ENCODE measurements at regions not wholly inside any gene's neighbourhood (a gene's known extent, or its start where the extent isn't known, plus 50 kb on each side); places are given as distances from the start of the nearest gene placed in this dataset.
"Not testable (repeated sequence)": the region's sequence is repeated elsewhere in the genome, so short reads cannot be mapped to it uniquely, and the experiment has no call there.

DNA sequence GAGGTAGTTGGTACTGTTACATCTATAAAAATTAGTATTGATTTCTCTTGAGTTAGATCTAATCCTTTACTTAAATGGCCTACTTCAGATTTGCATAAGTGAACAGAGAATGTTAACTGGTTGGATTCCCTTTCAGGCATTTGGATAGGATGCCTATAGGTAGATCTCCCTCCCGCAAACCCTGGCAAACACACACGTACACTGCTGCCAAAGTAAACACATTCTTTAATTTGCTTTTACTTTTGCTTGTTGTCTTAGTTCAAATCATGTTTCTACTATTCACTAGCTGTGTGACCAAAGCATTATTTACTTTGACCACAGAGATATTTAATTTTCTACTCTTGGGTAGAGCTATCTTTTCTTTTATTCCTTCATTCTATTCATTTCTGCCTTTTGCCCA is 936.1 kb upstream of the FBXO33 start:
- peak; percentile 65; the same call in 1 of the 2 replicates for TF ChIP-seq JUND (IDR thresholded peaks at IDR 0.05; ENCODE audit: low read depth)

DNA sequence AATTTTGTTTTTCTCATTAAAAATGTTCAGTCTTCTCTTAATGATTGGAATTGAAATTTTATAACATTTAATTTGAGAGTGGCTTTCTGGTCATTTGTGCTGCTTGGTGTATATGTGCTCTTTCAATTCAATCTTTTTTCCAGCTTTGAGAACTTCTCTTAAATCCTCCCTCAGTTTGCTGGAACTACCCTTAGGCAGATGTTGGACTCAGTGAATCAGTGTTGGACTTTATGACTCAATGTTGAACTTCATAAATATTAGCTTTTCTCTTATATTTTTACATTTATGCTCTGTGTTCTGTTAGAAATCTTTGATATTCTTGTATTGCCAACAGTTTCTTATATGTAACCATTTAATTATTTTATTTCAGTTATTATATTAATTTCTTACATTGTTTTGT is 935.5 kb upstream of the FBXO33 start:
- in situ Hi-C loops (cut with HindIII; ENCODE audit: low pct_unique_long_range_greater_than_20kb, low sequenced_read_pairs), result no loop called here
- no peak for DNase-seq (ENCODE audit: low read depth in 1 of 2, low spot score in 1 of 2)
- TF ChIP-seq JUND (IDR thresholded peaks at IDR 0.05; ENCODE audit: low read depth), result no peak

More for the DNA sequence above, 936.1 kb upstream of the FBXO33 start:
- peak; percentile 35 to 92 for DNase-seq (ENCODE audit: low read depth in 1 of 2, low spot score in 1 of 2)
- in situ Hi-C loops (cut with HindIII; ENCODE audit: low pct_unique_long_range_greater_than_20kb, low sequenced_read_pairs), result no loop called here

DNA sequence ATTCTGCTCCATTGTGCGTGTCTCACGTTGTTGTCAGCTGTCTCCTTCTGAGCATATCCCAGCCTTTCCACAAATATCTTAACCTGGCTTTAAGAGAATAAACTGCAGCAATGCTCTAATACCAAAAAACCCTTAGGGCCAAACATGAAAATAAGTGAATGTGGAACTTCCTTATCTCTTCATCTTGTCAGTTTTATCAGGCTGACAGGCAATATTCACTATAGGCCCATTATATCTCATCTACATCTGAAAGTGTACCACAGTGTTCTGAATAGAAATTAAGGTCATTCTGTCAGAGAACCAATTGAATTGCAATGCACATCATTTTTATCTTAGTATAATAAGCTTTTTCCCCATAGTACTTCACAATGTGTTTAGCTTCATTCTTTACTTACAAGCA is 933.1 kb upstream of the FBXO33 start:
- TF ChIP-seq JUND (IDR thresholded peaks at IDR 0.05; ENCODE audit: low read depth), result no peak
- in situ Hi-C loops (cut with HindIII; ENCODE audit: low pct_unique_long_range_greater_than_20kb, low sequenced_read_pairs), result no loop called here

DNA sequence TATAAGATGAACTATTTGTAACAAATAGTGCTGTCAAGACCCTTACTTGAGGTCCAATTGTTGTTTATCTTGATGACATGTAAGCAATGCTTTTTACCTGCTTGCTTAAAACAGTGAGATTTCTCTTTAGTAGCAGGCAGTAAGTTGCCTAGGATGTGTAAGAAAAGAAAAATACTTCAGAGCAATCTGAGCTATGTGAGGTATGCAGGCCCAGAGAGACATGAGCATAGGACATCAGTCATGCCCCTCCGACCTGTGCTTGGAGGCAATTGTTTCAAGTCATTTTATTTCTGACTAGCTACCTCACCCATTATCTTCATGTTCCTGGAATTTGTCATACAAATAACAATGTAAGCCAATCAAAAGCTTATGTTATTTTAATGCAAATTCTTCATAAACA is 930.6 kb upstream of the FBXO33 start:
- no peak for DNase-seq (ENCODE audit: low read depth in 1 of 2, low spot score in 1 of 2)
- TF ChIP-seq JUND (IDR thresholded peaks at IDR 0.05; ENCODE audit: low read depth), result no peak
- in situ Hi-C loops (cut with HindIII; ENCODE audit: low pct_unique_long_range_greater_than_20kb, low sequenced_read_pairs), result no loop called here

More for the DNA sequence above, 933.1 kb upstream of the FBXO33 start:
- DNase-seq (ENCODE audit: low read depth in 1 of 2, low spot score in 1 of 2), result peak in 1 of 2 experiments; percentile 12

DNA sequence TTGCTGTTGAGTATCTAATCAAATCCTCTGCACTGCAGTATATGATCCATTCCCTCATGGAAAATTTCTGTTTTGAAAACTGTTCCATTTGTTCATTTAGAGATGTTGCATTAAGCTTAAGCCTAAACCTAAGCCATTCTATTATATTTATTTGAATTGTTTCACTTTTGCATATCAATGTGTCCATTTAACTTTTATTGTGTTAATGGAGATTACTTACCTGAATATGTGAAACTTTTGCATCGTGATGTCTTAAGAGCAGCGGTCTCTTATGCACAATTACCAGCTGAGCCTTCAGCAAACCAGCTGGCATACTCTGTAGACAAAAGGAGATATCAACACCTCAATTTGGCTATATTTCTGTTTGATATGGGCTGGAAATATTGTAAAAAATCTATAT is 922.5 kb upstream of the FBXO33 start:
- no peak for TF ChIP-seq JUND (IDR thresholded peaks at IDR 0.05; ENCODE audit: low read depth)
- in situ Hi-C loops (cut with HindIII; ENCODE audit: low pct_unique_long_range_greater_than_20kb, low sequenced_read_pairs), result no loop called here
- DNase-seq (ENCODE audit: low read depth in 1 of 2, low spot score in 1 of 2), result no peak

DNA sequence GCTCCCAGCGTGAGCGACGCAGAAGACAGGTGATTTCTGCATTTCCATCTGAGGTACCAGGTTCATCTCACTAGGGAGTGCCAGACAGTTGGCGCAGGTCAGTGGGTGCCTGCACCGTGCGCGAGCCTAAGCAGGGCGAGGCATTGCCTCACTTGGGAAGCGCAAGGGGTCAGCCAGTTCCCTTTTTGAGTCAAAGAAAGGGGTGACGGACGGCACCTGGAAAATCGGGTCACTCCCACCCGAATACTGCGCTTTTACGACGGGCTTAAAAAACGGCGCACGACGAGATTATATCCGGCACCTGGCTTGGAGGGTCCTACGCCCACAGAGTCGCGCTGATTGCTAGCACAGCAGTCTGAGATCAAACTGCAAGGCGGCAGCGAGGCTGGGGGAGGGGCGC is 915.9 kb upstream of the FBXO33 start:
- in situ Hi-C loops (cut with HindIII; ENCODE audit: low pct_unique_long_range_greater_than_20kb, low sequenced_read_pairs), result not testable (repeated sequence)

DNA sequence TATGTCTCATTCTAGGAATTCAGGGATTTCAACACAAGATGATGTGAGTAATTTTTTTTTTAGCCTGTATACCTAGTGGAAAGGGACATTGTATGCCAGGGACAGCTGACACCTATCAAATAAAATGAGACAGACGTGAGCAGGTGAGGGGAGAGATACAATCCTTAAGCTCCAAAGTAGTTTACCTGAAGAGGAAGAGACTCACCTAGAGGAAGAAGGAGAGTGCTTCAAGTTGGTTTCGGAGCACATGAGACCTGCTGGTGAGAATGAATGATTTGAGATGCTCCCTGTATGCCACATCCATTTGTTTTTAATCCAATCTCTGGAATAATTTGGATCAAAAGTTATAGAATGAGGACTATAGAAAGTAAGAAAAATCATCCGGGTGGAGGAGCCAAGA is 915.4 kb upstream of the FBXO33 start:
- in situ Hi-C loops (cut with HindIII; ENCODE audit: low pct_unique_long_range_greater_than_20kb, low sequenced_read_pairs), result no loop called here
- TF ChIP-seq JUND (IDR thresholded peaks at IDR 0.05; ENCODE audit: low read depth), result no peak
- DNase-seq (ENCODE audit: low read depth in 1 of 2, low spot score in 1 of 2), result peak; percentile 37 to 68

More for the DNA sequence above, 915.9 kb upstream of the FBXO33 start:
- DNase-seq (ENCODE audit: low read depth in 1 of 2, low spot score in 1 of 2), result peak in 1 of 2 experiments; percentile 60

DNA sequence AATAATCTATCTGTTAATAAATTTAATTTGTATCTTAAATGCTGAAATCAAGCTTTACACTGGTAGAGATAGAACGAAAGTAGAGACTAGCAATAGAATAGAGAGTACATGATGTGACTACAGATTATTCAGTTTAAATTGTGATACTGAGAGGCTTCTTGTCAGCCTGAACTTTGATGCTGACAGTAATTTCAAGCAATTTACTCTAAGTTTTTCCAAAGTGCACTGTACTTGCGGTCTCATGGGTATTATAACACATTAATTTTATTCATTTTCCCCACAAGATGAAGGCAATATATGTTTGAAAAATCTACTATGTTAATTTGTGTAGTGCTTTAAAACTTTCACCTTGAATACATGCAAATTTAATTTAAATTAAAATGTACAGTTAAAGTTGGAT is 914.0 kb upstream of the FBXO33 start:
- no peak for TF ChIP-seq JUND (IDR thresholded peaks at IDR 0.05; ENCODE audit: low read depth)
- in situ Hi-C loops (cut with HindIII; ENCODE audit: low pct_unique_long_range_greater_than_20kb, low sequenced_read_pairs), result no loop called here

DNA sequence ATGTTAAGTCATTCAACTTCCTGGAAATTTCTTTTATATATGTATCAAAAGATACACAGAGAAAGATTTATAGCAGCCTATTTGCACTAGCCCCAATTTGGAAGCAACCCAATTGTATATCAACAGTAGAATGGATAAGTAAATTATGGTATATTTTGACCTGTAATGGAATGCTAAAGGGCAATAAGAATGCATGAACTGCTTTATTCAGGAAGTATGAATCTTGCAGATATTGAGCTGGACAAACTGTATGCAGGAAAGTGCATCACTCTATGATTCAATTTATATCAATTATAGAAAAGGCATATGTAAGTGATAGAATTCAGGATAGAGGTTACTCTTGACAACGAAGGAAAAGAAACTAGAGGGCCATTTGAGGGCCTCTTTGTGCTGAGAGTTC is 913.1 kb upstream of the FBXO33 start:
- TF ChIP-seq JUND (IDR thresholded peaks at IDR 0.05; ENCODE audit: low read depth), result no peak
- in situ Hi-C loops (cut with HindIII; ENCODE audit: low pct_unique_long_range_greater_than_20kb, low sequenced_read_pairs), result no loop called here
- DNase-seq (ENCODE audit: low read depth in 1 of 2, low spot score in 1 of 2), result no peak

More for the DNA sequence above, 914.0 kb upstream of the FBXO33 start:
- no peak for DNase-seq (ENCODE audit: low read depth in 1 of 2, low spot score in 1 of 2)

DNA sequence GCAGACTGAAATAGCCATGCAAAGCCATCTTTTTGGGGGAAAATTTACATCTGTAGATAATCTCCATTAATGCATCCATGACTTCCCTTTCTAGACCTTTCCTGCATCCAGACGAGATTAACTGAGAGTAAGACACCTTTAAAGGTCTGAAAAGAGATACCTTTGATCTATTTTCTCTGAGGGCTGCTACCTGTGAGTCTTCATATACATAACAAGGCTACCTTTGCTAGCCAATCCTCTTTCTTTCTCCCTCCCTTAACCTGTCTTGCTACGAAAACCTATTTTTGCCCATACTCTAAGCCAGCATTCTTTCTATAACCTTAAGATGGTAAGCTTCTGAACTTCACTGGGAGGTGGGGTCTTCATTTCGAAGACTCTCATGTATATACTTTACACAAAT is 908.5 kb upstream of the FBXO33 start:
- TF ChIP-seq JUND (IDR thresholded peaks at IDR 0.05; ENCODE audit: low read depth), result no peak
- in situ Hi-C loops (cut with HindIII; ENCODE audit: low pct_unique_long_range_greater_than_20kb, low sequenced_read_pairs), result no loop called here
- no peak for DNase-seq (ENCODE audit: low read depth in 1 of 2, low spot score in 1 of 2)

DNA sequence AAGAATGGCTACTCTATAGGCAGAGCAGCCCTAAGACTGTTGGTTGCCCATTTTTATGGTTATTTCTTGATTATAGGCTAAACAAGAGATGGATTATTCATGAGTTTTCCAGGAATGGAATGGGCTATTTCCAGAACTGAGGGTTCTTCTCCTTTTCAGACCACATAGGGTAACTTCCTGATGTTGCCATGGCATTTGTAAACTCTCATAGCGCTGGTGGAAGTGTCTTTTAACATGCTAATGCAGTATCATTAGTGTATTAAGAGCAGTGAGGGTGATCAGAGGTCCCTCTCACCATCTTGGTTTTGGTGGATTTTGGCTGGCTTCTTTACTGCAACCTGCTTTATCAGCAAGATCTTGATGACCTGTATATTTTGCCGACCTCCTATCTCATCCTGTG is 904.6 kb upstream of the FBXO33 start:
- no peak for DNase-seq (ENCODE audit: low read depth in 1 of 2, low spot score in 1 of 2)
- no peak for TF ChIP-seq JUND (IDR thresholded peaks at IDR 0.05; ENCODE audit: low read depth)
- in situ Hi-C loops (cut with HindIII; ENCODE audit: low pct_unique_long_range_greater_than_20kb, low sequenced_read_pairs), result no loop called here

DNA sequence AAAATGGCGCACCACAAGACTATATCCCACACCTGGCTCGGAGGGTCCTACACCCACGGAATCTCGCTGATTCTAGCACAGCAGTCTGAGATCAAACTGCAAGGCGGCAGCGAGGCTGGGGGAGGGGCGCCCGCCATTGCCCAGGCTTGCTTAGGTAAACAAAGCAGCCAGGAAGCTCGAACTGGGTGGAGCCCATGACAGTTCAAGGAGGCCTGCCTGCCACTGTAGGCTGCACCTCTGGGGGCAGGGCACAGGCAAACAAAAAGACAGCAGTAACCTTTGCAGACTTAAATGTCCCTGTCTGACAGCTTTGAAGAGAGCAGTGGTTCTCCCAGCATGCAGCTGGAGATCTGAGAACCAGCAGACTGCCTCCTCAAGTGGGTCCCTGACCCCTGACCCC is 894.3 kb upstream of the FBXO33 start:
- in situ Hi-C loops (cut with HindIII; ENCODE audit: low pct_unique_long_range_greater_than_20kb, low sequenced_read_pairs), result not testable (repeated sequence)
- peak in 1 of 2 experiments; percentile 75 for DNase-seq (ENCODE audit: low read depth in 1 of 2, low spot score in 1 of 2)

DNA sequence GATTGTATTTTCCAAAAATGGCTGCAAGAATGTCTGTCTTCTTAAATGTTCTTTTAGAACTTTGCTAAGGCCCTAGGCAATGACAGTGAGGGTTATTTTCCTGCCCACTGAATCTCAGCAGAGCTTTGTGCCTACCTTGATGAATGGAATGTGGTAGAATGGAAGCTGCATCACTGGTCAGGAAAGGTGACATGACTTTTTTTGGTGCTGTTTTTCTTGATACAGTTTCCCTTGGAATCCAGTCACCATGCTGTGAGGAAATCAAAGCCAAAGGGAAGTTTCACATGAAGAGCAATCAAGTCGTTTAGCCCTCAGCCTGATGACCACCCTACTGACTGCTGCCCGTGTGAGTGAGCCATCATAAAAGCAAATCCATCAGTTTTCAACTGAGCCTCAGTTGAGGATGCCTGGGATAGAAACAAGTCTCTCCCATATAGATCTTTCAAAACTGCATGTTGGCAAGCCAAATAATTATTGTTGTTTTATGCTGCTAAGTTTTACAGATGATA is 886.0 kb upstream of the FBXO33 start:
- TF ChIP-seq JUND (IDR thresholded peaks at IDR 0.05; ENCODE audit: low read depth), result no peak
- DNase-seq (ENCODE audit: low read depth in 1 of 2, low spot score in 1 of 2), result no peak

DNA sequence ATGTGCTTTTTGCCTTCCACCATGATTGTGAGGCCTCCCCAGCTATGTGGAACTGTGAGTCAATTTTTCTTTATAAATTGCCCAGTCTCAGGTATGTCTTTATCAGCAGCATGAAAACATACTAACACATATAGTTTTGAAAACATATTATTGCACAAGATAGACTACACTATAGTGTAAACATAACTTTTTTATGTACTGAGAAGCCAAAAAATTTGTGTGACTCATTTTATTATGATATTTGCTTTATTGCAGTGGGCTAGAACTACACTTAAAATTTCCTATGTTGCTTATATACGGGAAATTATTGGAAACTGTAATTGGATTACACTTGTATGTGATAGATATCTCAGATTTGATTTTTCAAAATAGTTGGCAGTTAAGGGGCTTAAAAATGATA is 885.5 kb upstream of the FBXO33 start:
- in situ Hi-C loops (cut with HindIII; ENCODE audit: low pct_unique_long_range_greater_than_20kb, low sequenced_read_pairs), result no loop called here
- no peak for TF ChIP-seq JUND (IDR thresholded peaks at IDR 0.05; ENCODE audit: low read depth)
- DNase-seq (ENCODE audit: low read depth in 1 of 2, low spot score in 1 of 2), result no peak

More for the DNA sequence above, 886.0 kb upstream of the FBXO33 start:
- in situ Hi-C loops (cut with HindIII; ENCODE audit: low pct_unique_long_range_greater_than_20kb, low sequenced_read_pairs), result no loop called here

Measured in T47D (cell line).